Pancreas (tissue), 10 donors: ENCODE measurements at regions not wholly inside any gene's neighbourhood (a gene's known extent, or its start where the extent isn't known, plus 50 kb on each side); places are given as distances from the start of the nearest gene placed in this dataset.

Source experiments
- ATAC-seq, 4 donors: fragments of 200-7000 bp; cut with Tn5 transposase; one replicate each; pipeline versions ENCODE4 v1.8.0 to v1.9.1; 2020; ENCODE audit warnings: mild to moderate bottlenecking in 4 of 4, moderate library complexity in 4 of 4
- DNase-seq, 6 donors: peaks; one replicate each; pipeline ENCODE4 v3.0.0-alpha.2; 2020
- FAIRE-seq: peaks from 2 replicates; lab custom pipeline; 2012; peaks lifted over from hg19 to GRCh38; lab: Jason Lieb, UNC
- H3K27ac ChIP-seq, 4 donors: fragments of 200-600 bp; sonication (generic); 1 replicate in 3 of 4; 2 replicates in 1 of 4; pipeline versions ENCODE4 v1.5.0 to v1.8.0; 2020
- H3K27me3 ChIP-seq, 4 donors: fragments of 200-600 bp; one replicate each; pipeline ENCODE4 v1.8.0; 2021
- H3K36me3 ChIP-seq, 3 donors: fragments of 200-600 bp; sonication (generic) in 1 of 3; one replicate each; pipeline versions ENCODE4 v1.5.0 to v1.8.0; 2020 to 2021
- H3K4me1 ChIP-seq, 3 donors: fragments of 200-600 bp; one replicate each; pipeline ENCODE4 v1.8.0; 2021
- H3K4me3 ChIP-seq, 4 donors: fragments of 200-600 bp; sonication (generic) in 2 of 4; one replicate each; pipeline versions ENCODE4 v1.5.0 to v1.8.0; 2020 to 2021
- H3K9me3 ChIP-seq, 4 donors: fragments of 200-600 bp; one replicate each; pipeline ENCODE4 v1.8.0; 2021
- CTCF ChIP-seq, 4 donors: fragments of 200-600 bp; sonication (generic) in 3 of 4; IDR thresholded peaks; one replicate each; pipeline versions ENCODE4 v1.5.0 to v1.8.0; 2021; ENCODE audit warnings: antibody characterized with exemption in 4 of 4
- WGBS, 2 donors: extraction: QIAGEN DNeasy Blood & Tissue Kit; methylation state at CpG; one replicate each; pipeline ENCODE4 v1.1.7; 2013; 5-methylcytosine and 5-hydroxymethylcytosine counted together
- intact Hi-C, 3 donors: fragments of 100-400 bp; cut with DNase I; formaldehyde crosslinking; loops; one replicate each; pipeline versions ENCODE4 v1.11.1 to v1.14.2; 2022
- donor health status: healthy with polysubstance abuse.
- donor health status: DM: no; HTN: no; CAD: no; lungs with moderate emphysema.
- donor health status: DM: no; HTN: no; CAD: no.
- donor health status: control.
- donor health status: control.
- donor health status: Bipolar disorder and iron deficiency.
- donor health status: DM: yes; HTN: yes; CAD: no.
- donor health status: DM: no; HTN: no; CAD: no.
- donor health status: DM: no; HTN: no; CAD: no.
- donor health status: DM: yes; HTN: yes; CAD: no.

- no peak for FAIRE-seq
Measured at GRCh38 chr4:153044036-153044435, 107.9 kb downstream of the FHDC1 start.

GRCh38 chr4:153045111-153045982 lies 109.2 kb downstream of the FHDC1 start:
- FAIRE-seq (no peak), ATAC-seq (no peak), DNase-seq (no peak)
- Histone ChIP-seq H3K4me1 (no peaks in the 10 kb centered on the region), H3K9me3 (no peaks in the 10 kb centered on the region), H3K36me3 (no peaks in the 10 kb centered on the region), H3K27me3 (no peaks in the 10 kb centered on the region), H3K27ac (no peak overlapping the region), H3K4me3 (no peak overlapping the region)
- 79 to 86% methylated on average over 4 of the region's 4 CpGs for WGBS, 2 donors
- TF ChIP-seq CTCF (IDR thresholded peaks at IDR 0.05), result no peak
- intact Hi-C loops, result no loop called here

More at GRCh38 chr4:153044036-153044435, 107.9 kb downstream of the FHDC1 start:
- DNase-seq (no peak), ATAC-seq (no peak)
- no peaks in the 10 kb centered on the region for H3K4me1 ChIP-seq
- no peak for TF ChIP-seq CTCF (IDR thresholded peaks at IDR 0.05)
- H3K9me3 ChIP-seq, result no peaks in the 10 kb centered on the region
- H3K27ac ChIP-seq, result no peak overlapping the region
- intact Hi-C loops, result no loop called here
- no peaks in the 10 kb centered on the region for H3K36me3 ChIP-seq
- WGBS, 2 donors, result 88 to 93% methylated on average over 1 of the region's 1 CpG
- H3K4me3 ChIP-seq, result no peak overlapping the region
- H3K27me3 ChIP-seq, result no peaks in the 10 kb centered on the region

GRCh38 chr4:153058671-153059060 lies 122.5 kb downstream of the FHDC1 start:
- ATAC-seq (no peak), FAIRE-seq (no peak), DNase-seq (no peak)
- 68 to 80% methylated on average over 3 of the region's 3 CpGs for WGBS, 2 donors
- no peaks in the 10 kb centered on the region for H3K27me3 ChIP-seq
- TF ChIP-seq CTCF (IDR thresholded peaks at IDR 0.05), result no peak
- no peaks in the 10 kb centered on the region for H3K4me1 ChIP-seq
- H3K4me3 ChIP-seq, result no peak overlapping the region
- H3K36me3 ChIP-seq, result no peaks in the 10 kb centered on the region
- no peak overlapping the region for H3K27ac ChIP-seq
- H3K9me3 ChIP-seq, result no peaks in the 10 kb centered on the region
- intact Hi-C loops, result no loop called here

GRCh38 chr4:153060196-153060595 lies 124.1 kb downstream of the FHDC1 start:
- Histone ChIP-seq H3K4me3 (no peak overlapping the region), H3K27ac (no peak overlapping the region), H3K9me3 (no peaks in the 10 kb centered on the region), H3K36me3 (no peaks in the 10 kb centered on the region), H3K27me3 (no peaks in the 10 kb centered on the region), H3K4me1 (no peaks in the 10 kb centered on the region)
- ATAC-seq (no peak), DNase-seq (no peak), FAIRE-seq (no peak)
- no peak for TF ChIP-seq CTCF (IDR thresholded peaks at IDR 0.05)
- intact Hi-C loops, result no loop called here
- 83 to 92% methylated on average over 6 of the region's 6 CpGs for WGBS, 2 donors

GRCh38 chr4:153061971-153062370 lies 125.8 kb downstream of the FHDC1 start:
- H3K27ac ChIP-seq, result no peak overlapping the region
- H3K4me3 ChIP-seq, result no peak overlapping the region
- intact Hi-C loops, result no loop called here
- 82 to 89% methylated on average over 2 of the region's 2 CpGs for WGBS, 2 donors
- H3K36me3 ChIP-seq, result no peaks in the 10 kb centered on the region
- no peaks in the 10 kb centered on the region for H3K9me3 ChIP-seq
- DNase-seq (no peak), FAIRE-seq (no peak), ATAC-seq (no peak)
- H3K27me3 ChIP-seq, result no peaks in the 10 kb centered on the region
- no peaks in the 10 kb centered on the region for H3K4me1 ChIP-seq
- TF ChIP-seq CTCF (IDR thresholded peaks at IDR 0.05), result no peak
